Endothelial cell of umbilical vein (primary cell): ENCODE measurements at regions not wholly inside any gene's neighbourhood (a gene's known extent, or its start where the extent isn't known, plus 50 kb on each side); places are given as distances from the start of the nearest gene placed in this dataset.

Source experiments
- BruUV-seq: library from RNA; stranded (reverse); fragments of 400-500 nt; replicated peaks from 2 replicates; lab custom pipeline; 2021; lab: Mats Ljungman, UMichigan
- CTCF ChIA-PET: fragments of 300-600, 350-600 bp; sonication (Branson Sonifier 250); formaldehyde crosslinking; loops from one replicate; lab custom pipeline; 2021; ENCODE audit warnings: antibody characterized with exemption, inconsistent platforms; lab: Charles Lee
- POLR2A ChIA-PET: fragments of 300-600, 350-600 bp; sonication (Branson Sonifier 250); formaldehyde crosslinking; loops from one replicate; lab custom pipeline; 2021; ENCODE audit warnings: antibody characterized with exemption, inconsistent platforms; lab: Charles Lee
- DNase-seq: peaks from one replicate; pipeline ENCODE4 v3.0.0-alpha.2; 2011; ENCODE audit warnings: low read depth, low spot score
- FAIRE-seq: peaks from 2 replicates; lab custom pipeline; 2011; peaks lifted over from hg19 to GRCh38; lab: Jason Lieb, UNC
- H2AFZ ChIP-seq: 2 replicates; pipeline ENCODE4 v1.6.0; 2012; ENCODE audit warnings: low read depth, low read length, control low read depth, inconsistent platforms
- H3K27ac ChIP-seq: 2 replicates; pipeline ENCODE4 v1.5.1; 2011; ENCODE audit warnings: low read depth, mild to moderate bottlenecking, control low read depth, low read length, moderate library complexity; ENCODE audit not compliant: insufficient read depth
- H3K27me3 ChIP-seq, 2 experiments: 2 replicates each; pipeline versions ENCODE4 v1.6.0 to v1.6.1; 2011; ENCODE audit warnings: low read length in 2 of 2, mixed read lengths in 1 of 2; ENCODE audit not compliant: control insufficient read depth in 2 of 2, insufficient read depth in 2 of 2
- H3K36me3 ChIP-seq, 2 experiments: 2 replicates in 1 of 2; 3 replicates in 1 of 2; pipeline ENCODE4 v1.5.1; 2011; ENCODE audit warnings: low read length in 2 of 2, mild to moderate bottlenecking in 1 of 2, moderate library complexity in 1 of 2; ENCODE audit not compliant: control insufficient read depth in 2 of 2, insufficient read depth in 2 of 2; ENCODE audit errors: extremely low read depth in 1 of 2
- H3K4me1 ChIP-seq: 3 replicates; pipeline ENCODE4 v1.5.1; 2011; ENCODE audit warnings: mild to moderate bottlenecking, low read length; ENCODE audit not compliant: control insufficient read depth, insufficient read depth; ENCODE audit errors: extremely low read depth
- H3K4me2 ChIP-seq: 2 replicates; pipeline ENCODE4 v1.6.1; 2011; ENCODE audit warnings: low read length, control low read depth, mixed read lengths; ENCODE audit not compliant: insufficient read depth
- H3K4me3 ChIP-seq, 3 experiments: fragments of 200-600 bp in 1 of 3; sonication (generic), shearing (Covaris generic) in 1 of 3; replicated peaks in 1 of 3; 2 replicates each; pipeline ENCODE4 v1.5.1; 2011 to 2016; ENCODE audit warnings: control low read depth in 3 of 3, low read length in 3 of 3, mild to moderate bottlenecking in 2 of 3, inconsistent platforms in 1 of 3, low read depth in 1 of 3, moderate library complexity in 1 of 3; ENCODE audit not compliant: insufficient read depth in 1 of 3
- H3K79me2 ChIP-seq: 2 replicates; pipeline ENCODE4 v1.6.0; 2012; ENCODE audit warnings: low read length, inconsistent platforms; ENCODE audit not compliant: control insufficient read depth, insufficient read depth
- H3K9ac ChIP-seq: replicated peaks from 2 replicates; pipeline ENCODE3; 2011; ENCODE audit warnings: low read length, control low read depth; ENCODE audit not compliant: insufficient read depth; ENCODE audit errors: extremely low read depth
- H3K9me1 ChIP-seq: replicated peaks from 3 replicates; pipeline ENCODE4 v1.6.0; 2011; ENCODE audit warnings: mild to moderate bottlenecking, low read length; ENCODE audit not compliant: control insufficient read depth, insufficient read depth; ENCODE audit errors: extremely low read depth
- H3K9me3 ChIP-seq: replicated peaks from 2 replicates; pipeline ENCODE4 v1.5.1; 2012; ENCODE audit warnings: low read length, inconsistent platforms; ENCODE audit not compliant: control insufficient read depth, insufficient read depth
- H4K20me1 ChIP-seq: replicated peaks from 2 replicates; pipeline ENCODE3; 2011; ENCODE audit warnings: mild to moderate bottlenecking, low read length; ENCODE audit not compliant: control insufficient read depth, insufficient read depth; ENCODE audit errors: extremely low read depth
- CTCF ChIP-seq, 2 donors: IDR thresholded peaks; 1 replicate in 1 of 2; 2 replicates in 1 of 2; pipeline ENCODE4 v1.5.1; 2011; ENCODE audit warnings: low read length in 2 of 2, mild to moderate bottlenecking in 2 of 2, moderate library complexity in 2 of 2, control low read depth in 1 of 2, inconsistent platforms in 1 of 2, low read depth in 1 of 2; ENCODE audit not compliant: insufficient read depth in 1 of 2; ENCODE audit errors: extremely low read depth in 1 of 2
- EZH2 ChIP-seq: IDR thresholded peaks from 2 replicates; pipeline ENCODE4 v1.6.1; 2012; ENCODE audit warnings: borderline replicate concordance, low read depth, mild to moderate bottlenecking, moderate library complexity, low read length, inconsistent platforms; ENCODE audit not compliant: severe bottlenecking
- FOS ChIP-seq: IDR thresholded peaks from 2 replicates; pipeline ENCODE4 v1.6.1; 2011; ENCODE audit warnings: mild to moderate bottlenecking, low read length, moderate library complexity, borderline replicate concordance; ENCODE audit not compliant: insufficient read depth
- GATA2 ChIP-seq: IDR thresholded peaks from 2 replicates; pipeline ENCODE4 v1.7.0; 2011; ENCODE audit warnings: low read depth, mild to moderate bottlenecking, moderate library complexity, mixed read lengths, low read length; ENCODE audit not compliant: insufficient read length, insufficient read depth
- JUN ChIP-seq: IDR thresholded peaks from 2 replicates; pipeline ENCODE4 v1.6.1; 2011; ENCODE audit warnings: borderline replicate concordance, low read depth; ENCODE audit not compliant: insufficient read length, insufficient read depth
- MAX ChIP-seq: IDR thresholded peaks from 2 replicates; pipeline ENCODE4 v1.6.1; 2011; ENCODE audit not compliant: insufficient read depth, insufficient read length
- MYC ChIP-seq: IDR thresholded peaks from one replicate; pipeline ENCODE4 v1.6.1; 2011; ENCODE audit warnings: mild to moderate bottlenecking, low read depth, low read length
- POLR2A ChIP-seq: IDR thresholded peaks from 2 replicates; pipeline ENCODE4 v1.6.1; 2012; ENCODE audit warnings: low read depth, mild to moderate bottlenecking, control low read depth, low read length
- POLR2AphosphoS5 ChIP-seq: IDR thresholded peaks from 2 replicates; pipeline ENCODE4 v1.6.1; 2012; ENCODE audit warnings: low read depth, mild to moderate bottlenecking, control low read depth, low read length, moderate library complexity; ENCODE audit not compliant: insufficient read depth
- dilution Hi-C: fragments of 300-500 bp; cut with MboI; formaldehyde crosslinking; loops from one replicate; pipeline ENCODE4 v1.15.0; 2019; ENCODE audit warnings: low sequenced_read_pairs; ENCODE audit not compliant: extremely low pct_ligation_motif_present
- intact Hi-C: fragments of 100-400 bp; cut with micrococcal nuclease; formaldehyde crosslinking; loops from one replicate; pipeline ENCODE4 v1.10.0; 2022

GRCh38 chr18:78833833-78834232 is 145.8 kb upstream of the SALL3 start:
- no peak overlapping the region for H3K4me3 ChIP-seq
- H3K36me3 ChIP-seq = no peaks in the 10 kb centered on the region
- H3K4me2 ChIP-seq = no peak overlapping the region
- dilution Hi-C loops (no loop called here), intact Hi-C loops (no loop called here)
- H3K9me1 ChIP-seq = no peaks in the 10 kb centered on the region
- BruUV-seq = no TSS peak
- DNase-seq (no peak), FAIRE-seq (no peak)
- no peak overlapping the region for H3K9ac ChIP-seq
- no peaks in the 10 kb centered on the region for H4K20me1 ChIP-seq
- peaks cover 9% of the 10 kb centered on the region for H3K9me3 ChIP-seq
- H3K27ac ChIP-seq = no peak overlapping the region
- no peaks in the 10 kb centered on the region for H3K79me2 ChIP-seq
- TF ChIP-seq POLR2A = no peak
- TF ChIP-seq JUN = no peak
- no peak for TF ChIP-seq CTCF (IDR thresholded peaks at IDR 0.05; ENCODE audit: extremely low read depth in 1 of 2, insufficient read depth in 1 of 2, low read depth in 1 of 2, low read length in 2 of 2)
- TF ChIP-seq MAX = no peak
- TF ChIP-seq POLR2AphosphoS5 = no peak
- TF ChIP-seq FOS = no peak
- no peak for TF ChIP-seq EZH2
- no peak for TF ChIP-seq GATA2
- TF ChIP-seq MYC = no peak
- H3K4me1 ChIP-seq = no peaks in the 10 kb centered on the region
- CTCF ChIA-PET = no interaction called here
- H3K27me3 ChIP-seq = no peaks in the 10 kb centered on the region
- POLR2A ChIA-PET = no interaction called here
- H2AFZ ChIP-seq = no peak overlapping the region
